ENCODE measurements at regions not wholly inside any gene's neighbourhood (a gene's known extent, or its start where the extent isn't known, plus 50 kb on each side); places are given as distances from the start of the nearest gene placed in this dataset.
A peak's percentile ranks its signal among the peaks of the same experiment; 100 is the strongest.

DNA sequence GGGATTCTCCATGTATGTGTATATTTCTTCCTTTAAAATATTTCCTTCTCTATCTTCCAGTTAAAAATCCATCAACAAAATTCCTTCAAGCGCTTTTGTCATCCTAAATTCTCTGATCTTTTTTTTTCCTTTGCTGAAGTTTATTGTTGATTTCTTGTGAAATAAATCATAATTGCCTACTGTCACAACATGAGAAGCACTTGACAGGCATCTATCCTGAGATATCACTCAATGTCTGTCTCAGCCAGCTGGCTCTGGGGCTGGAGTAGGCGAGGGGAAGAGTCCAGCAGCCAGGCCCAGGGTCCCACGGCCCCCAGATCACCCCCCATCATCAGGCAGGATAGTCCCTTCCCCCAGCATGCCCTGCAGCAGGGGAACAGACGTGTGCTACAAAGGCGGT, 109.0 kb upstream of the TLE3 start:
- ChIA-PET CTCF (no interaction called here), POLR2A (ENCODE audit: low non-redundant PET) (no interaction called here)
- TF ChIP-seq, protein P1, sequence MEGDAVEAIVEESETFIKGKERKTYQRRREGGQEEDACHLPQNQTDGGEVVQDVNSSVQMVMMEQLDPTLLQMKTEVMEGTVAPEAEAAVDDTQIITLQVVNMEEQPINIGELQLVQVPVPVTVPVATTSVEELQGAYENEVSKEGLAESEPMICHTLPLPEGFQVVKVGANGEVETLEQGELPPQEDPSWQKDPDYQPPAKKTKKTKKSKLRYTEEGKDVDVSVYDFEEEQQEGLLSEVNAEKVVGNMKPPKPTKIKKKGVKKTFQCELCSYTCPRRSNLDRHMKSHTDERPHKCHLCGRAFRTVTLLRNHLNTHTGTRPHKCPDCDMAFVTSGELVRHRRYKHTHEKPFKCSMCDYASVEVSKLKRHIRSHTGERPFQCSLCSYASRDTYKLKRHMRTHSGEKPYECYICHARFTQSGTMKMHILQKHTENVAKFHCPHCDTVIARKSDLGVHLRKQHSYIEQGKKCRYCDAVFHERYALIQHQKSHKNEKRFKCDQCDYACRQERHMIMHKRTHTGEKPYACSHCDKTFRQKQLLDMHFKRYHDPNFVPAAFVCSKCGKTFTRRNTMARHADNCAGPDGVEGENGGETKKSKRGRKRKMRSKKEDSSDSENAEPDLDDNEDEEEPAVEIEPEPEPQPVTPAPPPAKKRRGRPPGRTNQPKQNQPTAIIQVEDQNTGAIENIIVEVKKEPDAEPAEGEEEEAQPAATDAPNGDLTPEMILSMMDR (conservative IDR thresholded peaks at IDR 0.05; ENCODE audit: low read depth) = no peak
- H3K27ac ChIP-seq = no peak overlapping the region
- no peak for DNase-seq (ENCODE audit: low spot score)

- ChIA-PET CTCF (no interaction called here), POLR2A (ENCODE audit: low non-redundant PET) (no interaction called here)
- DNase-seq (ENCODE audit: low spot score) = no peak
- H3K27ac ChIP-seq = peak overlapping the region; percentile 56
- TF ChIP-seq, protein P1 (conservative IDR thresholded peaks at IDR 0.05; ENCODE audit: low read depth) = no peak
Observed at GRCh38 chr15:70204652-70205051, 106.9 kb upstream of the TLE3 start.

DNA sequence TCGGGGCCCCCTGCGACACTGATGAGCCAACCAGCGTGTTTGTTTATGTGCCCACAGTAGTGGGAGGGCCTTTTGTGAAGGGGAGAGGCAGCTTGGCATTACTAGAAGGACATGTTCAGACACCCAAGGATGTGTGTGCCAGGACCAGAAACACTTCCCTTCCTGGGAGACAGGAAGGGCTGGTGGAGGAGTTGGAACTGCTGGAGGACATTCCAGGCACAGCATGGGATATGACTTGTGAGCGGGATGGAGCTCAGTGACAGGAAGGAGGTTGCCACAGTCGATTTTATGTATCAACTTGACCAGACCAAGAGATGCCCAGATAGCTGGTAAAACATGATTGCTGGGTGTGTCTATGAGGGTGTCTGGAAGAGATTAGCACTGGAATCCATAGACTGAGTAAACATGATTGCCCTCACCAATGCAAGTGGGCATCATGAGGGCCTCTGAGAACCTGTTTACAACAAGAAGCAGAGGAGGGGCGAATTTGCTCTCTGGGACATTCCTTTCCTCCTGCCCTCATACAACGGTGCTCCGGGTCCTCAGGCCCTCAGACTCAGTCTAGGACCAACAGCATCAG, 106.4 kb upstream of the TLE3 start:
- ChIA-PET CTCF (no interaction called here), POLR2A (ENCODE audit: low non-redundant PET) (no interaction called here)
- peak overlapping the region; percentile 56 for H3K27ac ChIP-seq
- no peak for DNase-seq (ENCODE audit: low spot score)
- TF ChIP-seq, protein P1 (conservative IDR thresholded peaks at IDR 0.05; ENCODE audit: low read depth) = no peak

DNA sequence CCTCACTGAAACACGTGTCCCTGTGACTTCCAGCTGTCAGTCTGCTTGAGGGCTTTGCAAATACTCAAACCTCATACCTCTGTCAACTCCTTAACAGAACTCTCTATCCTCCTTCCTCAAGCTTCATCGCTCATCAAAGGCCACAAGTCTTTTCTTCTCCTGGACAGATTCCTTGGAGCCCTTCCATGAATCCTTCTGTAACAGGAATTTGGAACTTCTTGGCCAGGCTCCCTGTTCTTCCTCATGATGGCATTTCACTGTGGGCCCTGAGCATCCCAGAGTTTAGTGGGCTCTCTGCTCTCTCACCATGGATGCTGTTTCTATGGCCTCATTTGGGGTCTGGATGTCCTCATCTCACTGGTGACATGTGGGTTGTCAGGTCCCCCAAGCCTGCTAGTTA, 105.0 kb upstream of the TLE3 start:
- no peak overlapping the region for H3K27ac ChIP-seq
- TF ChIP-seq, protein P1 (conservative IDR thresholded peaks at IDR 0.05; ENCODE audit: low read depth) = no peak
- DNase-seq (ENCODE audit: low spot score) = no peak
- ChIA-PET CTCF (no interaction called here), POLR2A (ENCODE audit: low non-redundant PET) (no interaction called here)

DNA sequence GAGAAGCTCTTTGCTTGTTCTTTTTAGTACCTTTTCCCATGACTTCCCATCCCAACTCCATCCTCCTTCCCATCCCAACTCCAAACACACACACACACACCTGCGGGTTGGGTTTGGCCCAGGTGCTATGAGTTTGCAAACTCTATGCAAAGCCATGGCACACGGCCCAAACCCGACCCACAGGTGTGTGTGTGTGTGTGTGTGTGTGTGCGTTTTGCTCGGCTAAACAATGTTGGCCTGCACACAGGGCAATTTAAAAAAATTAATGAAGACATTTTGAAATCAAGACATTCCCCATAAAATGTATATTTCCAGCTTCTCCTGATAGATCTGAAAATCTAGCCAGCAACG, 103.7 kb upstream of the TLE3 start:
- CTCF ChIA-PET = interaction anchor here (0.6 kb wide), 1 partner anchor 95 kb away, joined by 3 read pairs; no protein-coding TSS in a partner anchor

DNA sequence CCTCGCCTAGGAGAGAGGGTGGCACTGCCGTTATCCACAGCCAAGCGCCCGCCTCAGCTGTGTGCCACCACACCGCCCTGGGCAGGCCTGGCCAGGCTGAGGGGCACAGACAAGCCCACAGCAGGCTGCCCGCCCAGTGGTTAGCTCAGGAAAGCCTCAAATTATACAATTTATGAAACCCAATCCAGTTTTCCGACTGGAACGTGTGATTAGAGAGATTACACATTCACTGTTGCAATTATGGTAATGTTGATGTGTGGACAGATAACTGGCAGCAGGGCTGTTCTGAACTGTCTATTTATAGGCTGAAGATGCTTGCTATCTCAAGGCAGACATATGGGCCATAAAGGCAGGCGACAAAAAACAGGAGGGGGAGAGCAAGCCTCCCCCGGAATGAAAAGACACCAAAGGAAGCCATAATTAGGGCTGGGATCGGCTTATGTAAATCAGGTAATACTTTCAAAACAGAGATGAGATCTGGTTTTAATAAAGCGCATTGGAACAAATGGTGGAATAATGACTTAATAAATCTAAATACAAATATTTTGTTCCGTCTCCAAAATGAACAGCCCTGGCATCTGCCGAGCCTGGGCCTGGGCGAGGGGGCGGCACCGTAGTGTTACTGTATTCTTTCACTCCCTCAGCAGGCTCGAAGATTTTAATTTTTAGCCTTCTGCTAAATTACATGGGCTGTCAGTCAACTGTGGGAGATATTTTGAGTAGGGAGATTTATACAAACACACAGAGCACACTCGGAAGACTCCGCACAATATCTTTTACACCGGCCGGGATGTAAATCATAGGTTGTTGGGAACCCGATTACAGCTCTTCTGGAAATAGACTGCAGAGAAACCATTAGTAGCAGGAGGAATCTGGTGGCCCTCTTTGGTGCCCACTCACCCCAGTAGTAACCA, 103.1 kb upstream of the TLE3 start:
- ChIA-PET CTCF (interaction anchor here (0.6 kb wide), 1 partner anchor 624 kb away, joined by 3 read pairs; no protein-coding TSS in a partner anchor), POLR2A (ENCODE audit: low non-redundant PET) (no interaction called here)
- no peak for DNase-seq (ENCODE audit: low spot score)

More for the DNA sequence above, 103.7 kb upstream of the TLE3 start:
- DNase-seq (ENCODE audit: low spot score) = no peak
- TF ChIP-seq, protein P1 (conservative IDR thresholded peaks at IDR 0.05; ENCODE audit: low read depth) = no peak
- POLR2A ChIA-PET (ENCODE audit: low non-redundant PET) = no interaction called here
- no peak overlapping the region for H3K27ac ChIP-seq

More for the DNA sequence above, 103.1 kb upstream of the TLE3 start:
- peak overlapping the region; percentile 66 for H3K27ac ChIP-seq
- TF ChIP-seq, protein P1 (conservative IDR thresholded peaks at IDR 0.05; ENCODE audit: low read depth) = no peak
